ENCODE measurements at regions not wholly inside any gene's neighbourhood (a gene's known extent, or its start where the extent isn't known, plus 50 kb on each side); places are given as distances from the start of the nearest gene placed in this dataset.

DNA sequence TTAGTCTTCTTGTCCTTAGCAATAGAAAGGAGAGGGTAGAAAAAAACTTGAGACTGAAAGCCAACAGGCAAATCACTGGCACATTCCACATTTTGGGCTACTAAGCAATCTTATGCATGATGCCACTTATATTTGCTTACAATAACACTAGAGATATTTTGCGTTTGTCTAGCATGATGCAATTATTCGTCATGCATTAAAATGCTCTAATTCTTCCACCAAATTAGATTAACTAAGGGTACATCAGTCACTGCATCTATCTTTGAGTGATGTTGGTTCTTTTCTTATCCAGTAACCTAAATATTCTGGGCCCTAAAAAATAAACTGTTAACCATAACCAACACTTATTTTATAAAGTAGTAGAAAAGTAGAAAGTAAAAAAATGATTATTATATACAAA lies 1311.7 kb upstream of the CDH2 start:
- H2AFZ ChIP-seq (ENCODE audit: low read length): no peak overlapping the region
- no peak overlapping the region for H3K23ac ChIP-seq (ENCODE audit: insufficient read length)
- no peak for FAIRE-seq
- no peak overlapping the region for H3K4ac ChIP-seq (replicated peaks; ENCODE audit: insufficient read length, low read depth, low read length)
- H3K27ac ChIP-seq (ENCODE audit: low read depth, low read length): no peak overlapping the region
- no peaks in the 10 kb centered on the region for H3K79me1 ChIP-seq (ENCODE audit: low read depth, low read length)
- no peak overlapping the region for H2BK20ac ChIP-seq (ENCODE audit: low read length)
- H2BK15ac ChIP-seq (ENCODE audit: low read length): no peak overlapping the region
- H2BK120ac ChIP-seq (replicated peaks; ENCODE audit: low read depth, low read length): no peak overlapping the region
- H3K4me3 ChIP-seq (ENCODE audit: extremely low read depth in 1 of 4, insufficient read depth in 2 of 4, low read depth in 3 of 4, low read length in 4 of 4): no peak overlapping the region
- no peak overlapping the region for H2BK5ac ChIP-seq (ENCODE audit: low read depth, low read length)
- no peak overlapping the region for H4K5ac ChIP-seq (ENCODE audit: insufficient read length, low read depth, low read length)
- no peaks in the 10 kb centered on the region for H3K9me3 ChIP-seq (ENCODE audit: insufficient read depth in 2 of 2, low read depth in 1 of 2, low read length in 1 of 2)
- no peak overlapping the region for H4K91ac ChIP-seq (replicated peaks; ENCODE audit: insufficient read length, low read length)
- no peaks in the 10 kb centered on the region for H3K4me1 ChIP-seq (replicated peaks in 1 of 4; ENCODE audit: control insufficient read depth in 3 of 4, insufficient read depth in 4 of 4, low read length in 3 of 4)
- POLR2A ChIA-PET (ENCODE audit: partially characterized antibody): no interaction called here
- H3K18ac ChIP-seq (ENCODE audit: extremely low read depth, low read length): no peak overlapping the region
- 68% methylated on average over 2 of the region's 2 CpGs; no CpG with 5 or more reads in 1 of the 2 experiments for WGBS, 2 experiments (ENCODE audit: extremely low coverage in 1 of 2, insufficient coverage in 1 of 2, insufficient read length in 1 of 2, insufficient replicate concordance in 2 of 2, low coverage in 1 of 2, low lambda C conversion rate in 2 of 2, missing lambda C conversion rate in 1 of 2)
- no peak overlapping the region for H3K9ac ChIP-seq (replicated peaks in 1 of 4; ENCODE audit: extremely low read depth in 1 of 4, low read depth in 3 of 4, low read length in 3 of 4)
- H3K14ac ChIP-seq (ENCODE audit: insufficient read length): no peak overlapping the region
- H3K27me3 ChIP-seq (replicated peaks in 1 of 4; ENCODE audit: control insufficient read depth in 3 of 4, extremely low read depth in 1 of 4, insufficient read depth in 3 of 4, low read length in 3 of 4): no peaks in the 10 kb centered on the region
- H2AK5ac ChIP-seq (ENCODE audit: low read depth, low read length): no peak overlapping the region
- H3K36me3 ChIP-seq (ENCODE audit: control insufficient read depth in 2 of 4, insufficient read depth in 4 of 4, low read length in 3 of 4): no peaks in the 10 kb centered on the region
- no peak overlapping the region for H2BK12ac ChIP-seq (ENCODE audit: low read depth, low read length)
- DNase-seq (ENCODE audit: low read depth in 1 of 2, low spot score in 2 of 2): no peak
- H3K79me2 ChIP-seq (ENCODE audit: control insufficient read depth in 1 of 2, insufficient read depth in 2 of 2, low read length in 2 of 2): no peaks in the 10 kb centered on the region
- H3K23me2 ChIP-seq (ENCODE audit: low read depth, low read length): no peaks in the 10 kb centered on the region
- H3K4me2 ChIP-seq (ENCODE audit: insufficient read depth in 1 of 2, low read depth in 2 of 2, low read length in 2 of 2): no peak overlapping the region
- H4K8ac ChIP-seq (ENCODE audit: extremely low read depth, insufficient read depth, low read length): no peak overlapping the region
- no peak overlapping the region for H3K56ac ChIP-seq (replicated peaks; ENCODE audit: insufficient read length, low read depth, low read length)
- CTCF ChIA-PET (ENCODE audit: partially characterized antibody): no interaction called here
- H4K20me1 ChIP-seq (replicated peaks in 1 of 2; ENCODE audit: control insufficient read depth in 1 of 2, insufficient read depth in 2 of 2, low read length in 2 of 2): no peaks in the 10 kb centered on the region
- TF ChIP-seq MAFK (IDR thresholded peaks at IDR 0.05; ENCODE audit: low read depth, low read length): no peak
- no peak for TF ChIP-seq BRCA1 (IDR thresholded peaks at IDR 0.05; ENCODE audit: low read depth, low read length)
- no peak for TF ChIP-seq NANOG (IDR thresholded peaks at IDR 0.05; ENCODE audit: insufficient read depth, low read depth, low read length, poor library complexity, severe bottlenecking)
- no peak for TF ChIP-seq SAP30 (IDR thresholded peaks at IDR 0.05; ENCODE audit: insufficient read depth, insufficient replicate concordance, low read length)
- no peak for TF ChIP-seq CREB1 (IDR thresholded peaks at IDR 0.05)
- no peak for TF ChIP-seq RAD21 (IDR thresholded peaks at IDR 0.05 in 1 of 2, conservative IDR thresholded peaks at IDR 0.05 in 1 of 2; ENCODE audit: low read depth in 2 of 2, low read length in 2 of 2)
- TF ChIP-seq CHD1 (IDR thresholded peaks at IDR 0.05; ENCODE audit: low read depth, low read length): no peak
- no peak for TF ChIP-seq KDM4A (IDR thresholded peaks at IDR 0.05; ENCODE audit: low read depth, low read length, severe bottlenecking)
- no peak for TF ChIP-seq YY1 (IDR thresholded peaks at IDR 0.05; ENCODE audit: low read depth, low read length)
- TF ChIP-seq, protein P1, sequence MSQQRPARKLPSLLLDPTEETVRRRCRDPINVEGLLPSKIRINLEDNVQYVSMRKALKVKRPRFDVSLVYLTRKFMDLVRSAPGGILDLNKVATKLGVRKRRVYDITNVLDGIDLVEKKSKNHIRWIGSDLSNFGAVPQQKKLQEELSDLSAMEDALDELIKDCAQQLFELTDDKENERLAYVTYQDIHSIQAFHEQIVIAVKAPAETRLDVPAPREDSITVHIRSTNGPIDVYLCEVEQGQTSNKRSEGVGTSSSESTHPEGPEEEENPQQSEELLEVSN (IDR thresholded peaks at IDR 0.05): no peak
- no peak for TF ChIP-seq EGR1 (IDR thresholded peaks at IDR 0.05; ENCODE audit: borderline replicate concordance, low read depth, low read length)
- TF ChIP-seq HDAC2 (IDR thresholded peaks at IDR 0.05; ENCODE audit: borderline replicate concordance in 1 of 2, low read depth in 2 of 2, low read length in 2 of 2): no peak
- no peak for TF ChIP-seq RXRA (IDR thresholded peaks at IDR 0.05; ENCODE audit: insufficient read depth, low read depth, low read length)
- no peak for TF ChIP-seq GABPA (IDR thresholded peaks at IDR 0.05; ENCODE audit: borderline replicate concordance, insufficient read depth, low read length)
